ENCODE measurements at regions not wholly inside any gene's neighbourhood (a gene's known extent, or its start where the extent isn't known, plus 50 kb on each side); places are given as distances from the start of the nearest gene placed in this dataset.

- H3K36me3 ChIP-seq (ENCODE audit: control insufficient read depth, insufficient read depth, low read length), result no peaks in the 10 kb centered on the region
- in situ Hi-C loops (cut with HindIII; ENCODE audit: low pct_unique_long_range_greater_than_20kb, low sequenced_read_pairs) (no loop called here), intact Hi-C loops (cut with micrococcal nuclease; ENCODE audit: unreplicated experiment) (no loop called here)
- ChIA-PET CTCF (no interaction called here), POLR2A (no interaction called here)
- no peak for ATAC-seq
- H3K4me3 ChIP-seq (ENCODE audit: low read depth in 2 of 2, low read length in 2 of 2), result no peak overlapping the region
- H3K9me3 ChIP-seq (ENCODE audit: control insufficient read depth, insufficient read depth, low read depth, low read length), result no peaks in the 10 kb centered on the region
- BruUV-seq (replicated peaks), result no TSS peak
- no peak overlapping the region for H3K27ac ChIP-seq (ENCODE audit: low read length)
- H3K27me3 ChIP-seq (ENCODE audit: control insufficient read depth, insufficient read depth, low read length), result no peaks in the 10 kb centered on the region
- DNase-seq (ENCODE audit: low read depth, low spot score), result no peak
- H3K4me1 ChIP-seq (ENCODE audit: control insufficient read depth, insufficient read depth, low read length), result no peaks in the 10 kb centered on the region
- TF ChIP-seq REST (IDR thresholded peaks at IDR 0.05; ENCODE audit: insufficient read depth in 1 of 2, low read depth in 2 of 2, low read length in 1 of 2) (no peak), POLR2AphosphoS5 (IDR thresholded peaks at IDR 0.05; ENCODE audit: low read depth, low read length) (no peak), CTCF (IDR thresholded peaks at IDR 0.05) (no peak), TCF7L2 (IDR thresholded peaks at IDR 0.05; ENCODE audit: low read depth, low read length) (no peak), SIN3A (IDR thresholded peaks at IDR 0.05; ENCODE audit: borderline replicate concordance, insufficient read depth, low read depth, low read length) (no peak)
These were observed 361.0 kb upstream of the RUNX1 start for GRCh38 chr21:35410123-35410522.

- no TSS peak for BruUV-seq (replicated peaks)
- H3K36me3 ChIP-seq (ENCODE audit: control insufficient read depth, insufficient read depth, low read length), result no peaks in the 10 kb centered on the region
- H3K4me1 ChIP-seq (ENCODE audit: control insufficient read depth, insufficient read depth, low read length), result no peaks in the 10 kb centered on the region
- DNase-seq (ENCODE audit: low read depth, low spot score), result no peak
- ATAC-seq, result no peak
- no peaks in the 10 kb centered on the region for H3K9me3 ChIP-seq (ENCODE audit: control insufficient read depth, insufficient read depth, low read depth, low read length)
- in situ Hi-C loops (cut with HindIII; ENCODE audit: low pct_unique_long_range_greater_than_20kb, low sequenced_read_pairs), result no loop called here
- peak overlapping the region; percentile 3 to 8; a peak in 1 of 4 replicates for H3K4me3 ChIP-seq (ENCODE audit: low read depth in 2 of 2, low read length in 2 of 2)
- ChIA-PET CTCF (no interaction called here), POLR2A (no interaction called here)
- no peaks in the 10 kb centered on the region for H3K27me3 ChIP-seq (ENCODE audit: control insufficient read depth, insufficient read depth, low read length)
- TF ChIP-seq TCF7L2 (IDR thresholded peaks at IDR 0.05; ENCODE audit: low read depth, low read length) (no peak), SIN3A (IDR thresholded peaks at IDR 0.05; ENCODE audit: borderline replicate concordance, insufficient read depth, low read depth, low read length) (no peak), REST (IDR thresholded peaks at IDR 0.05; ENCODE audit: insufficient read depth in 1 of 2, low read depth in 2 of 2, low read length in 1 of 2) (no peak), CTCF (IDR thresholded peaks at IDR 0.05) (no peak), POLR2AphosphoS5 (IDR thresholded peaks at IDR 0.05; ENCODE audit: low read depth, low read length) (no peak)
- intact Hi-C loops (cut with micrococcal nuclease; ENCODE audit: unreplicated experiment), result no loop called here
- no peak overlapping the region for H3K27ac ChIP-seq (ENCODE audit: low read length)
These were observed 359.3 kb upstream of the RUNX1 start for GRCh38 chr21:35408401-35408800.
